Bronchial epithelial cell (primary cell): ENCODE measurements at regions not wholly inside any gene's neighbourhood (a gene's known extent, or its start where the extent isn't known, plus 50 kb on each side); places are given as distances from the start of the nearest gene placed in this dataset.
A peak's percentile ranks its signal among the peaks of the same experiment; 100 is the strongest.

Experiments
- DNase-seq: peaks from one replicate; pipeline ENCODE4 v3.0.0-alpha.2; 2010; ENCODE audit warnings: low read depth
- FAIRE-seq: peaks from 2 replicates; lab custom pipeline; 2011; peaks lifted over from hg19 to GRCh38; lab: Jason Lieb, UNC
- H3K27me3 ChIP-seq: 2 replicates; pipeline ENCODE4 v1.5.1; 2011; ENCODE audit warnings: low read length; ENCODE audit not compliant: control insufficient read depth, insufficient read depth
- H3K36me3 ChIP-seq: 2 replicates; pipeline ENCODE4 v1.5.1; 2011; ENCODE audit warnings: low read length; ENCODE audit not compliant: control insufficient read depth, insufficient read depth
- H3K4me3 ChIP-seq: 2 replicates; pipeline ENCODE4 v1.5.1; 2011; ENCODE audit warnings: mild to moderate bottlenecking, low read depth, low read length, control low read depth
- CTCF ChIP-seq: IDR thresholded peaks from 2 replicates; pipeline ENCODE4 v1.5.1; 2011; ENCODE audit warnings: mild to moderate bottlenecking, moderate library complexity, low read length, control low read depth, inconsistent platforms; ENCODE audit not compliant: insufficient read depth, severe bottlenecking

GRCh38 chr9:88243736-88244135 lies 105.5 kb upstream of the SPATA31C2 start:
- Histone ChIP-seq H3K36me3 (no peaks in the 10 kb centered on the region), H3K27me3 (no peaks in the 10 kb centered on the region), H3K4me3 (no peak overlapping the region)
- FAIRE-seq (no peak), DNase-seq (no peak)
- TF ChIP-seq CTCF = no peak

- Histone ChIP-seq H3K4me3 (no peak overlapping the region), H3K36me3 (no peaks in the 10 kb centered on the region), H3K27me3 (no peaks in the 10 kb centered on the region)
- DNase-seq (no peak), FAIRE-seq (no peak)
- TF ChIP-seq CTCF = no peak
Observed at GRCh38 chr9:88242879-88243278, 104.6 kb upstream of the SPATA31C2 start.

- FAIRE-seq = no peak
- TF ChIP-seq CTCF = no peak
- H3K27me3 ChIP-seq = no peaks in the 10 kb centered on the region
- DNase-seq = no peak
- no peaks in the 10 kb centered on the region for H3K36me3 ChIP-seq
- H3K4me3 ChIP-seq = no peak overlapping the region
Observed at GRCh38 chr9:88237991-88238571, 99.8 kb upstream of the SPATA31C2 start.

- Histone ChIP-seq H3K27me3 (no peaks in the 10 kb centered on the region), H3K4me3 (no peak overlapping the region), H3K36me3 (no peaks in the 10 kb centered on the region)
- no peak for TF ChIP-seq CTCF
- no peak for FAIRE-seq
- DNase-seq = no peak
Observed at GRCh38 chr9:88237479-88237961, 99.2 kb upstream of the SPATA31C2 start.

GRCh38 chr9:88236511-88237478 lies 98.5 kb upstream of the SPATA31C2 start:
- Histone ChIP-seq H3K4me3 (no peak overlapping the region), H3K27me3 (no peaks in the 10 kb centered on the region), H3K36me3 (no peaks in the 10 kb centered on the region)
- TF ChIP-seq CTCF = no peak
- FAIRE-seq (peak; percentile 58), DNase-seq (no peak)
